GM12873 (cell line): ENCODE measurements at regions not wholly inside any gene's neighbourhood (a gene's known extent, or its start where the extent isn't known, plus 50 kb on each side); places are given as distances from the start of the nearest gene placed in this dataset.

ENCODE experiments used
- CTCF ChIP-seq: IDR thresholded peaks from 2 replicates; pipeline ENCODE4 v1.5.1; 2012; ENCODE audit warnings: low read depth, mild to moderate bottlenecking, moderate library complexity, low read length, control low read depth; ENCODE audit not compliant: insufficient read depth; ENCODE audit errors: missing control alignments

- no peak for TF ChIP-seq CTCF
These were observed 341.0 kb downstream of the TCERG1L start for GRCh38 chr10:130970341-130971122.

- TF ChIP-seq CTCF = no peak
These were observed 340.4 kb downstream of the TCERG1L start for GRCh38 chr10:130971123-130971435.

- no peak for TF ChIP-seq CTCF
These were observed 338.2 kb downstream of the TCERG1L start for GRCh38 chr10:130973127-130973839.

GRCh38 chr10:130974166-130974565 is 337.4 kb downstream of the TCERG1L start:
- TF ChIP-seq CTCF = no peak

GRCh38 chr10:130982802-130983201 is 328.7 kb downstream of the TCERG1L start:
- TF ChIP-seq CTCF = no peak

- TF ChIP-seq CTCF = no peak
These were observed 327.8 kb downstream of the TCERG1L start for GRCh38 chr10:130983749-130984148.

GRCh38 chr10:130984686-130985085 is 326.8 kb downstream of the TCERG1L start:
- TF ChIP-seq CTCF = no peak
